HepG2 (cell line): ENCODE measurements at regions not wholly inside any gene's neighbourhood (a gene's known extent, or its start where the extent isn't known, plus 50 kb on each side); places are given as distances from the start of the nearest gene placed in this dataset.

ENCODE experiments used
- ATAC-seq: fragments of 200-7000 bp; cut with Tn5 transposase; 3 replicates; pipeline ENCODE4 v1.9.1; 2020; ENCODE audit warnings: mild to moderate bottlenecking, moderate library complexity
- BruUV-seq: library from RNA; stranded (reverse); fragments of 400-500 nt; replicated peaks from 2 replicates; lab custom pipeline; 2021; lab: Mats Ljungman, UMichigan
- CTCF ChIA-PET: fragments of 300-600 bp; formaldehyde crosslinking; extraction: SDS; loops from one replicate; lab custom pipeline; 2021; ENCODE audit warnings: low total read pairs, inconsistent platforms, low intra/inter-chr PET ratio; lab: Yijun Ruan, JAX
- POLR2A ChIA-PET: fragments of 350-600 bp; sonication (Branson Sonifier 250); formaldehyde crosslinking; loops from one replicate; lab custom pipeline; 2020; ENCODE audit warnings: antibody characterized with exemption, inconsistent platforms; lab: Yijun Ruan, JAX
- DNase-seq: peaks from one replicate; pipeline ENCODE4 v3.0.0-alpha.2; 2015; ENCODE audit warnings: low spot score
- FAIRE-seq: peaks from 3 replicates; lab custom pipeline; 2011; peaks lifted over from hg19 to GRCh38; lab: Jason Lieb, UNC
- H2AFZ ChIP-seq: one replicate; pipeline ENCODE4 v1.6.1; 2011; ENCODE audit warnings: low read length, inconsistent platforms
- H3K27ac ChIP-seq: fragments of 300-600 bp; 3 replicates; pipeline ENCODE4 v1.8.0; 2011; ENCODE audit warnings: mixed run types, mild to moderate bottlenecking, mixed read lengths, low read length, inconsistent platforms; ENCODE audit not compliant: insufficient read depth; ENCODE audit errors: extremely low read length
- H3K27me3 ChIP-seq, 2 experiments: fragments of 200-600 bp in 1 of 2; 2 replicates in 1 of 2; 3 replicates in 1 of 2; pipeline versions ENCODE4 v1.6.0 to v1.8.0; 2011; ENCODE audit warnings: low read length in 2 of 2, mild to moderate bottlenecking in 2 of 2, moderate library complexity in 2 of 2, inconsistent platforms in 1 of 2; ENCODE audit not compliant: insufficient read depth in 2 of 2, control insufficient read depth in 1 of 2
- H3K36me3 ChIP-seq, 2 experiments: fragments of 200-600 bp in 1 of 2; replicated peaks in 1 of 2; 2 replicates in 1 of 2; 3 replicates in 1 of 2; pipeline versions ENCODE4 v1.5.1 to v1.8.0; 2011; ENCODE audit warnings: low read length in 2 of 2, inconsistent platforms in 1 of 2; ENCODE audit not compliant: insufficient read depth in 2 of 2, control insufficient read depth in 1 of 2
- H3K4me1 ChIP-seq: 2 replicates; pipeline ENCODE4 v1.5.1; 2012; ENCODE audit warnings: low read length, inconsistent platforms; ENCODE audit not compliant: insufficient read depth
- H3K4me2 ChIP-seq: 2 replicates; pipeline ENCODE4 v1.6.0; 2011; ENCODE audit warnings: low read depth, low read length, inconsistent platforms
- H3K4me3 ChIP-seq, 3 experiments: fragments of 200-600 bp in 1 of 3; sonication (generic), shearing (Covaris generic) in 1 of 3; replicated peaks in 1 of 3; 2 replicates each; pipeline ENCODE4 v1.5.1; 2011 to 2016; ENCODE audit warnings: low read length in 3 of 3, inconsistent platforms in 2 of 3, low read depth in 2 of 3, mild to moderate bottlenecking in 2 of 3, control low read depth in 1 of 3, mixed read lengths in 1 of 3; ENCODE audit not compliant: insufficient read depth in 1 of 3
- H3K79me2 ChIP-seq: one replicate; pipeline ENCODE4 v1.6.1; 2011; ENCODE audit warnings: low read length, inconsistent platforms; ENCODE audit not compliant: insufficient read depth
- H3K9ac ChIP-seq: 2 replicates; pipeline ENCODE4 v1.6.0; 2011; ENCODE audit warnings: mild to moderate bottlenecking, low read depth, low read length, inconsistent platforms; ENCODE audit not compliant: insufficient read depth
- H3K9me3 ChIP-seq: 2 replicates; pipeline ENCODE4 v1.5.1; 2012; ENCODE audit warnings: mild to moderate bottlenecking, low read length
- H4K20me1 ChIP-seq: 2 replicates; pipeline ENCODE4 v1.6.0; 2011; ENCODE audit warnings: inconsistent platforms, mild to moderate bottlenecking, low read length, moderate library complexity; ENCODE audit not compliant: insufficient read depth
- ATAD3A ChIP-seq: sonication (generic); formaldehyde crosslinking; IDR thresholded peaks from 2 replicates; pipeline ENCODE4 v1.4.0; 2020; ENCODE audit warnings: missing genetic modification reagents
- ATRX ChIP-seq: sonication (generic); formaldehyde crosslinking; IDR thresholded peaks from 2 replicates; pipeline ENCODE4 v1.4.0; 2020; ENCODE audit warnings: missing genetic modification reagents, borderline replicate concordance
- CEBPB ChIP-seq: IDR thresholded peaks from 2 replicates; pipeline ENCODE4 v1.6.1; 2011; ENCODE audit warnings: low read depth, low read length, improper control_type of control experiment, borderline replicate concordance
- HDAC2 ChIP-seq: sonication (generic); formaldehyde crosslinking; IDR thresholded peaks from 2 replicates; pipeline ENCODE4 v1.4.0; 2020; ENCODE audit warnings: missing genetic modification reagents
- HNF1A ChIP-seq, 2 experiments: sonication (generic) in 1 of 2; formaldehyde crosslinking in 1 of 2; IDR thresholded peaks; 2 replicates each; pipeline versions ENCODE4 v1.4.0 to v1.6.1; 2016 to 2020; ENCODE audit warnings: borderline replicate concordance in 1 of 2, low read depth in 1 of 2, mild to moderate bottlenecking in 1 of 2, missing genetic modification reagents in 1 of 2
- SNAI1 ChIP-seq: sonication (generic); formaldehyde crosslinking; IDR thresholded peaks from 2 replicates; pipeline ENCODE4 v1.5.0; 2020; ENCODE audit warnings: mild to moderate bottlenecking, missing genetic modification reagents, borderline replicate concordance
- ZBTB1 ChIP-seq: sonication (generic); formaldehyde crosslinking; IDR thresholded peaks from 2 replicates; pipeline ENCODE4 v1.4.0; 2020; ENCODE audit warnings: missing genetic modification reagents, borderline replicate concordance
- ZNF574 ChIP-seq: sonication (generic); formaldehyde crosslinking; IDR thresholded peaks from 2 replicates; pipeline ENCODE4 v1.4.0; 2020; ENCODE audit warnings: missing genetic modification reagents
- WGBS: methylation state at CpG from one replicate; pipeline ENCODE4 v1.1.6; 2017; ENCODE audit warnings: low lambda C conversion rate; 5-methylcytosine and 5-hydroxymethylcytosine counted together
- in situ Hi-C: cut with HindIII; loops from 2 replicates; pipeline ENCODE4 v1.10.0; 2017; ENCODE audit warnings: low pct_unique_long_range_greater_than_20kb; ENCODE audit not compliant: extremely low pct_ligation_motif_present
- intact Hi-C: fragments of 100-400 bp; cut with micrococcal nuclease; formaldehyde crosslinking; loops from one replicate; pipeline ENCODE4 v1.10.0; 2022; ENCODE audit not compliant: unreplicated experiment

GRCh38 chr1:34617321-34618118 lies 137.3 kb upstream of the GJB5 start:
- no peak for TF ChIP-seq HNF1A (IDR thresholded peaks at IDR 0.05; ENCODE audit: low read depth)
- TF ChIP-seq HNF1A (CRISPR knock-in tag; IDR thresholded peaks at IDR 0.05; ENCODE audit: borderline replicate concordance), result no peak
- peak; percentile 87 for TF ChIP-seq CEBPB
- TF ChIP-seq ZBTB1 (CRISPR knock-in tag), result no peak
- TF ChIP-seq ZNF574 (CRISPR knock-in tag), result no peak
- TF ChIP-seq ATAD3A (CRISPR knock-in tag), result no peak
- no peak for TF ChIP-seq ATRX (CRISPR knock-in tag)
- TF ChIP-seq SNAI1 (CRISPR knock-in tag), result no peak
- no peak for TF ChIP-seq HDAC2
- Histone ChIP-seq H3K4me1 (no peaks in the 10 kb centered on the region), H3K9me3 (no peaks in the 10 kb centered on the region), H3K4me2 (no peak overlapping the region), H3K79me2 (no peaks in the 10 kb centered on the region), H3K4me3 (no peak overlapping the region), H2AFZ (no peak overlapping the region), H3K9ac (no peak overlapping the region), H3K27me3 (no peaks in the 10 kb centered on the region), H3K36me3 (no peaks in the 10 kb centered on the region), H4K20me1 (no peaks in the 10 kb centered on the region), H3K27ac (no peak overlapping the region)
- FAIRE-seq (no peak), ATAC-seq (no peak), DNase-seq (no peak)
- in situ Hi-C loops (no loop called here), intact Hi-C loops (no loop called here)
- POLR2A ChIA-PET, result no interaction called here
- CTCF ChIA-PET, result no interaction called here
- no TSS peak for BruUV-seq
- WGBS, result 4% methylated on average over 7 of the region's 7 CpGs
